ENCODE measurements at regions not wholly inside any gene's neighbourhood (a gene's known extent, or its start where the extent isn't known, plus 50 kb on each side); places are given as distances from the start of the nearest gene placed in this dataset.
"Not testable (repeated sequence)": the region's sequence is repeated elsewhere in the genome, so short reads cannot be mapped to it uniquely, and the experiment has no call there.

- H3K4me1 ChIP-seq; in situ Hi-C loops (cut with MboI; ENCODE audit: low pct_ligation_motif_present in 1 of 4, low pct_unique_long_range_greater_than_20kb in 1 of 4, low sequenced_read_pairs in 3 of 4); H3K4me3 ChIP-seq; DNase-seq; H3K27ac ChIP-seq; H3K27me3 ChIP-seq; H3K9me3 ChIP-seq; H3K36me3 ChIP-seq; intact Hi-C loops (cut with DNase I; ENCODE audit: low total_unique reads): not testable (repeated sequence)
- WGBS, 2 donors (ENCODE audit: low coverage in 1 of 2): 79 to 85% methylated on average over 5 to 8 of the region's 8 CpGs
Observed at GRCh38 chr9:39559384-39559783, 203.9 kb downstream of the SPATA31A1 start.

GRCh38 chr9:39566782-39567181 is 211.3 kb downstream of the SPATA31A1 start:
- H3K9me3 ChIP-seq; H3K36me3 ChIP-seq; intact Hi-C loops (cut with DNase I; ENCODE audit: low total_unique reads); H3K4me1 ChIP-seq; in situ Hi-C loops (cut with MboI; ENCODE audit: low pct_ligation_motif_present in 1 of 4, low pct_unique_long_range_greater_than_20kb in 1 of 4, low sequenced_read_pairs in 3 of 4); H3K4me3 ChIP-seq; DNase-seq; H3K27me3 ChIP-seq; H3K27ac ChIP-seq: not testable (repeated sequence)
- WGBS, 2 donors (ENCODE audit: low coverage in 1 of 2): 8 to 25% methylated on average over 2 to 6 of the region's 6 CpGs

DNA sequence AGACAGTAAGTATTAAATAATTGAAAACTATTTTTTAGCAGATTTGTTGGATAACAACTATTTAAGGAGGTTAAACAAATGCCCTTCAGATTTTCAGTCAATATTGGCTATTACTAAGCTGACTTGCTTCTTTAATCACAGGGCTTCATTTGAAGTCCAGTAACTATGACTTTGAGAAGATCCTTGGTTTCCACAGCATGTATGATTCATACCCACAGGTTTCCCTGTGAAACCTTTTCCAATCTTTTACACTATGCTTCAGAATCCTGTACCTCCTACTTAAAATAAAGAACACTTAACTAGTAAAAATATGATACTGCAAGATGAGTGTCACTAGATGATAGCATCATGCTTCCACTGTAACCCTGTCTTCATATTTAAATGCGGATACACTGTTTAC is 211.9 kb downstream of the SPATA31A1 start:
- WGBS, 2 donors (ENCODE audit: low coverage in 1 of 2): 89 to 92% methylated on average over 1 of the region's 1 CpG
- H3K9me3 ChIP-seq; intact Hi-C loops (cut with DNase I; ENCODE audit: low total_unique reads); H3K4me3 ChIP-seq; in situ Hi-C loops (cut with MboI; ENCODE audit: low pct_ligation_motif_present in 1 of 4, low pct_unique_long_range_greater_than_20kb in 1 of 4, low sequenced_read_pairs in 3 of 4); DNase-seq; H3K4me1 ChIP-seq; H3K27ac ChIP-seq; H3K36me3 ChIP-seq; H3K27me3 ChIP-seq: not testable (repeated sequence)

DNA sequence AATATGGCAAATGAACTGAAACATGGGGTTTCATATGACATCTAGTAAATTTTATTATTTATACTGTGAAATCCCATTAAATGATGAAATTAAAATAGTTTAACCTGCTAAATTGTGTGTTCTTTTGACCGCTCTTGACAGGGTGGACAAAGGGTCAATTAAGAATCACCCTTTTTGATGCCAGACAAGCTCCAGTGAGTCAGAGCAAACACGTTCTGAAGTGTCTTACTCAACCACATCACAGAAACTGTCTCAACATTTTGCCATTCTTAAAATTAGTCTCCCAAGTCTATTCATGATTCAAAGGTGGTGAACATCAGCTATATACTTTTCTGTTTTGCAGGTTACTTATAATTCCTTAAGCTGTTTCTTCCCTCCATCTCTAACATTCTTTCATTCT is 213.4 kb downstream of the SPATA31A1 start:
- DNase-seq; H3K27ac ChIP-seq; intact Hi-C loops (cut with DNase I; ENCODE audit: low total_unique reads); H3K9me3 ChIP-seq; H3K4me3 ChIP-seq; H3K27me3 ChIP-seq; in situ Hi-C loops (cut with MboI; ENCODE audit: low pct_ligation_motif_present in 1 of 4, low pct_unique_long_range_greater_than_20kb in 1 of 4, low sequenced_read_pairs in 3 of 4); H3K4me1 ChIP-seq; H3K36me3 ChIP-seq: not testable (repeated sequence)
- whole genome bisulfite sequencing, 2 donors (ENCODE audit: low coverage in 1 of 2): 71 to 86% methylated on average over 1 of the region's 2 CpGs

DNA sequence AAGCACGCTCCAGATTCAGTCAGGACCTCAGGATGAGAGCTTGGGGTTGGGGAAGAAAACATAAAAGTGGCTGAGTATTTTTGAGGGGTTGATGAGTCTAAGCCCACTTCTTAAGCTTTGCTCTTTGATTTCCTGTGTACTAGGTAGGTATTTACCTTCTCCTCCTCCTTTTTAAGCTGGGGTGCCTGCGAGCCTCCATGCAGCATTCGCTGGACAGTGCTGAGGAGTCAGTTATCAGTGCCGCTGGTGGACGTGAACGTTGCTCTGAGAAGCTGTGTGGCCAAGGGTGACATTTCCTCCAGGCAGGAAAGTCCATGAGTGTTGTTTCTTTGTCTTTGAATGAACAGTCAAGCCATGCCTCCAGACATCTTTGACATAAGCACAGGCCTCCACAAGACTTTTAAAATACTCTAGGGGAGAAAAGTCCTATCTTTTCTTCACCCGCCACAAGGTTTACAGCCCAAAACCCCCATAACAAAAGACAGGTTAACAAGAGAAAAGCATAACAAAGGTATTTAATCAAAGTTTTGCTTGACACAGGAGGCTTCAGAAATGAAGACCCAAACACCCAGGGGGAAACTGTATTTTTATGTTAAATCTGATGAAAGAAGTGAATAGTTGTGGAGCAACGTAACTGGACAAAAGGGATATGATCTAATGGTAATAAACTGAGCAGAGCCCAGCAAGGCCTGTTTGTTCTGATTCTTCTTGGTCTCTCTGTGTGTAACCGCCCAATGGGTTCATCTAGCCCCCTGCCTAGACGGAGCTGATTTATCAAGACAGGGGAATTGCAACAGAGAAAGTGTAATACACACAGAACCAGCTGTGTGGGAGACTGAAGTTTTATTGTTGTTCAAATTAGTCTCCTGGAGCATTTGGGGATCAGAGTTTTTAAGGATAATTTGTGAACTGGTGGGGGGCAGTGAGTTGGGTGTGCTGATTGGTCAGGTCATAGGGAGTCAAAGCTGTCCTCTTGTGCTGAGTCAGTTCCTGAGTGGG is 217.9 kb downstream of the SPATA31A1 start:
- WGBS, 2 donors (ENCODE audit: low coverage in 1 of 2): 88% methylated on average over 5 of the region's 10 CpGs; no CpG with 5 or more reads in 1 of the 2 donors

GRCh38 chr9:39579000-39579399 is 223.5 kb downstream of the SPATA31A1 start:
- H3K4me3 ChIP-seq; DNase-seq; H3K9me3 ChIP-seq; in situ Hi-C loops (cut with MboI; ENCODE audit: low pct_ligation_motif_present in 1 of 4, low pct_unique_long_range_greater_than_20kb in 1 of 4, low sequenced_read_pairs in 3 of 4); H3K36me3 ChIP-seq; H3K4me1 ChIP-seq; intact Hi-C loops (cut with DNase I; ENCODE audit: low total_unique reads); H3K27ac ChIP-seq; H3K27me3 ChIP-seq: not testable (repeated sequence)
- 69 to 100% methylated on average over 1 to 4 of the region's 4 CpGs for WGBS, 2 donors (ENCODE audit: low coverage in 1 of 2)

More for the DNA sequence above, 217.9 kb downstream of the SPATA31A1 start:
- H3K9me3 ChIP-seq; H3K36me3 ChIP-seq; intact Hi-C loops (cut with DNase I; ENCODE audit: low total_unique reads); DNase-seq; H3K4me3 ChIP-seq; H3K27ac ChIP-seq; H3K4me1 ChIP-seq; in situ Hi-C loops (cut with MboI; ENCODE audit: low pct_ligation_motif_present in 1 of 4, low pct_unique_long_range_greater_than_20kb in 1 of 4, low sequenced_read_pairs in 3 of 4); H3K27me3 ChIP-seq: not testable (repeated sequence)

DNA sequence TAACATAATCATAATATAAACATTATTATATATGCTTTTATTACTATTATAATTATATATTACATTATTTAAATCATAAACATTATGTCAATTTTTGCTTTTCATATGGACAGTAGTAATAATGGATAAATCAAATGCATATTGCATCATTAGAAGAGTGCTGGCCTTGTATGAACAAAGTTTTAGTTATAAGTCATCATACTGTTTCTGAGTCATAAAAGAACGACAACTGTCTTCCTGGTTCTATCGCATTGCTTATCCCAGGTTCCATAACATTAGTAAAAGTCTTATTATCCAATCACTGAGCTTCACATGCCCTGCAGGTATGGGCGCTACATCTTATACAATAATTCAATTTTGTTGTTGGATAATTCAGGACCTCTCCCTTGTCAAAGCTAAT is 225.8 kb downstream of the SPATA31A1 start:
- H3K4me1 ChIP-seq; H3K36me3 ChIP-seq; intact Hi-C loops (cut with DNase I; ENCODE audit: low total_unique reads); H3K9me3 ChIP-seq; DNase-seq; in situ Hi-C loops (cut with MboI; ENCODE audit: low pct_ligation_motif_present in 1 of 4, low pct_unique_long_range_greater_than_20kb in 1 of 4, low sequenced_read_pairs in 3 of 4); H3K27me3 ChIP-seq; H3K27ac ChIP-seq; H3K4me3 ChIP-seq: not testable (repeated sequence)
- 85 to 91% methylated on average over 3 of the region's 3 CpGs for WGBS, 2 donors (ENCODE audit: low coverage in 1 of 2)

DNA sequence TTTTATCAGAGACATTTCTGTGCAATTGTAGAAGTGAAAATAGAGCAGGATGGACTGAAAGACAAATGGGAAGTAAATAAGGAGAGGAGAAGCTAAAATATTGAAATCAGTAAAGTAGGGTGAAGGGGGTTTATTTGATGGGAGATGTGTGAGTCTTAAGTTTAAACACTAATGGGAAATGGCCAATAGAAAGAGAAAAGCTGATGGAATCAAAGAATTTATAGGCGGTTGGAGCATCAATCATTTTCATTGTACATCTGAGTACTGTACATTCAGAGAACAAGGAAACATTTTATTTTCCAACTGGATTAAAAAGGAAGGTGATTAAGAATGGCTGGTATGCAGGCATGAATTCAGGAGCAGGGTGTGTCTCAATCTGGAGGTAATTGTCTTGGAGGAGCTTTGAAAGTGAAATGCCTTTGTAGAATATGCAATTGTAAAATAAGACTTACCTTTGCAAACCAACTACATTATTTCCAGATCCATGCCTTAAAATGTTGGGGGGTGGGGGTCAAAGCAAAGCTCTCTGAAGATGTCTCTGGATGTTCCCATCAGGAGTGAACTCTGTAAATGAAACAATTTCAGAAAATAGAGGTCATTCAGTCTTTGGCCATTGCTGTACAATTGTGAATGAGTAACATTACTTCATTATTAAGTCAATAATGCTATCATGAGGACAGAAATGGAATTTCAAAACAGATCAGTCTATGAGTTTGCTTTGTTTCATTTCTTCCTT is 227.4 kb downstream of the SPATA31A1 start:
- H3K27me3 ChIP-seq; H3K4me3 ChIP-seq; intact Hi-C loops (cut with DNase I; ENCODE audit: low total_unique reads); H3K4me1 ChIP-seq; H3K27ac ChIP-seq; H3K9me3 ChIP-seq; H3K36me3 ChIP-seq; DNase-seq; in situ Hi-C loops (cut with MboI; ENCODE audit: low pct_ligation_motif_present in 1 of 4, low pct_unique_long_range_greater_than_20kb in 1 of 4, low sequenced_read_pairs in 3 of 4): not testable (repeated sequence)
- 58 to 64% methylated on average over 1 of the region's 1 CpG for WGBS, 2 donors (ENCODE audit: low coverage in 1 of 2)

- DNase-seq; H3K27ac ChIP-seq; intact Hi-C loops (cut with DNase I; ENCODE audit: low total_unique reads); in situ Hi-C loops (cut with MboI; ENCODE audit: low pct_ligation_motif_present in 1 of 4, low pct_unique_long_range_greater_than_20kb in 1 of 4, low sequenced_read_pairs in 3 of 4); H3K36me3 ChIP-seq; H3K9me3 ChIP-seq; H3K27me3 ChIP-seq; H3K4me1 ChIP-seq; H3K4me3 ChIP-seq: not testable (repeated sequence)
Observed at GRCh38 chr9:39583413-39583747, 227.9 kb downstream of the SPATA31A1 start.

GRCh38 chr9:39585233-39585632 is 229.8 kb downstream of the SPATA31A1 start:
- DNase-seq; H3K9me3 ChIP-seq; H3K36me3 ChIP-seq; in situ Hi-C loops (cut with MboI; ENCODE audit: low pct_ligation_motif_present in 1 of 4, low pct_unique_long_range_greater_than_20kb in 1 of 4, low sequenced_read_pairs in 3 of 4); H3K4me3 ChIP-seq; intact Hi-C loops (cut with DNase I; ENCODE audit: low total_unique reads); H3K4me1 ChIP-seq; H3K27ac ChIP-seq; H3K27me3 ChIP-seq: not testable (repeated sequence)
- WGBS, 2 donors (ENCODE audit: low coverage in 1 of 2): 88 to 100% methylated on average over 2 to 5 of the region's 7 CpGs
